BJ (cell line): ENCODE measurements at regions not wholly inside any gene's neighbourhood (a gene's known extent, or its start where the extent isn't known, plus 50 kb on each side); places are given as distances from the start of the nearest gene placed in this dataset.

ENCODE experiments used
- CTCF ChIA-PET: fragments of 350-600 bp; formaldehyde crosslinking; extraction: SDS; loops from one replicate; lab custom pipeline; 2021; ENCODE audit warnings: antibody characterized with exemption, inconsistent platforms; lab: Yijun Ruan, JAX
- POLR2A ChIA-PET: fragments of 300-600 bp; sonication (Branson Sonifier 250); formaldehyde crosslinking; extraction: SDS; loops from one replicate; lab custom pipeline; 2021; ENCODE audit warnings: antibody characterized with exemption; lab: Charles Lee
- DNase-seq: peaks from one replicate; pipeline ENCODE4 v3.0.0-alpha.2; 2011; ENCODE audit warnings: low read depth
- H3K27me3 ChIP-seq: 2 replicates; pipeline ENCODE4 v1.6.0; 2011; ENCODE audit warnings: low read length; ENCODE audit not compliant: control insufficient read depth, insufficient read depth
- H3K36me3 ChIP-seq: 2 replicates; pipeline ENCODE4 v1.5.1; 2011; ENCODE audit warnings: low read length; ENCODE audit not compliant: control insufficient read depth, insufficient read depth
- H3K4me3 ChIP-seq: 2 replicates; pipeline ENCODE4 v1.5.1; 2011; ENCODE audit warnings: low read depth, mild to moderate bottlenecking, control low read depth, low read length
- TF ChIP-seq, protein P1 (sequence below): IDR thresholded peaks from 2 replicates; pipeline ENCODE4 v1.5.1; 2011; ENCODE audit warnings: low read depth, mild to moderate bottlenecking, control low read depth, inconsistent platforms, low read length, moderate library complexity; ENCODE audit not compliant: insufficient read depth

GRCh38 chr7:157487046-157487770 is 150.4 kb downstream of the DNAJB6 start:
- TF ChIP-seq, protein P1, sequence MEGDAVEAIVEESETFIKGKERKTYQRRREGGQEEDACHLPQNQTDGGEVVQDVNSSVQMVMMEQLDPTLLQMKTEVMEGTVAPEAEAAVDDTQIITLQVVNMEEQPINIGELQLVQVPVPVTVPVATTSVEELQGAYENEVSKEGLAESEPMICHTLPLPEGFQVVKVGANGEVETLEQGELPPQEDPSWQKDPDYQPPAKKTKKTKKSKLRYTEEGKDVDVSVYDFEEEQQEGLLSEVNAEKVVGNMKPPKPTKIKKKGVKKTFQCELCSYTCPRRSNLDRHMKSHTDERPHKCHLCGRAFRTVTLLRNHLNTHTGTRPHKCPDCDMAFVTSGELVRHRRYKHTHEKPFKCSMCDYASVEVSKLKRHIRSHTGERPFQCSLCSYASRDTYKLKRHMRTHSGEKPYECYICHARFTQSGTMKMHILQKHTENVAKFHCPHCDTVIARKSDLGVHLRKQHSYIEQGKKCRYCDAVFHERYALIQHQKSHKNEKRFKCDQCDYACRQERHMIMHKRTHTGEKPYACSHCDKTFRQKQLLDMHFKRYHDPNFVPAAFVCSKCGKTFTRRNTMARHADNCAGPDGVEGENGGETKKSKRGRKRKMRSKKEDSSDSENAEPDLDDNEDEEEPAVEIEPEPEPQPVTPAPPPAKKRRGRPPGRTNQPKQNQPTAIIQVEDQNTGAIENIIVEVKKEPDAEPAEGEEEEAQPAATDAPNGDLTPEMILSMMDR = no peak
- H3K36me3 ChIP-seq = no peaks in the 10 kb centered on the region
- ChIA-PET CTCF (interaction anchor here (1.5 kb wide), 1 partner anchor 10 kb away, joined by 4 read pairs; no protein-coding TSS in a partner anchor), POLR2A (no interaction called here)
- H3K27me3 ChIP-seq = no peaks in the 10 kb centered on the region
- no peak for DNase-seq
- H3K4me3 ChIP-seq = no peak overlapping the region

- ChIA-PET CTCF (no interaction called here), POLR2A (no interaction called here)
- H3K36me3 ChIP-seq = no peaks in the 10 kb centered on the region
- no peak for DNase-seq
- no peak overlapping the region for H3K4me3 ChIP-seq
- TF ChIP-seq, protein P1 = no peak
- H3K27me3 ChIP-seq = no peaks in the 10 kb centered on the region
Measured at GRCh38 chr7:157488281-157488680, 151.5 kb downstream of the DNAJB6 start.

DNA sequence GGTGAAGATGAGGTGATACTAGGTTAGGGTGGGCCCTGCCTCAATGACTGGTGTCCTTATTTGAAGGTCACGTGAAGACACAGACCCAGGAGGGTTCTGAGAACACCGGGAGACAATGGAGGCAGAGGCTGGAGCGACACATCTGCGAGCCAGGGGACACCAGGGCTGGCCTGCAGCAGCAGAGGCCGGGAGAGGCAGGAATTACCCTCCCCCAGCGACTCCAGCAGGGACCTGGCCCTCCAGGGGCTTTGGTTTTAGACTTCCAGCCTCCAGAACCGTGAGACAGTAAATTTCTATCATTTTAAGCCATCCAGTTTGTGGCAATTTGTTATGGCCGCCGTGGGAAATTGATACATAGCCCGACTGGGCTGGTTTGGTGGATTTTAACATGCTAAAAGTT is 152.2 kb downstream of the DNAJB6 start:
- Histone ChIP-seq H3K27me3 (no peaks in the 10 kb centered on the region), H3K36me3 (no peaks in the 10 kb centered on the region), H3K4me3 (no peak overlapping the region)
- TF ChIP-seq, protein P1 = no peak
- no peak for DNase-seq
- ChIA-PET POLR2A (no interaction called here), CTCF (no interaction called here)
